HG03025 (cell line): ENCODE measurements at regions not wholly inside any gene's neighbourhood (a gene's known extent, or its start where the extent isn't known, plus 50 kb on each side); places are given as distances from the start of the nearest gene placed in this dataset.
"Not testable (repeated sequence)": the region's sequence is repeated elsewhere in the genome, so short reads cannot be mapped to it uniquely, and the experiment has no call there.

Experiments used
- ATAC-seq: cut with Tn5 transposase; IDR thresholded peaks from one replicate; pipeline ENCODE4 v1.9.1; 2021; ENCODE audit warnings: mild to moderate bottlenecking, moderate library complexity; ENCODE audit not compliant: unreplicated experiment, low FRiP score

- no peak for ATAC-seq
Measured at GRCh38 chr4:117889978-117890377, 144.3 kb upstream of the NDST3 start.

- no peak for ATAC-seq
Measured at GRCh38 chr4:117893207-117893606, 141.1 kb upstream of the NDST3 start.

- no peak for ATAC-seq
Measured at GRCh38 chr4:117898496-117898895, 135.8 kb upstream of the NDST3 start.

GRCh38 chr4:117900832-117901231 is 133.5 kb upstream of the NDST3 start:
- no peak for ATAC-seq

- no peak for ATAC-seq
Measured at GRCh38 chr4:117907646-117908045, 126.6 kb upstream of the NDST3 start.

GRCh38 chr4:117908306-117909207 is 125.7 kb upstream of the NDST3 start:
- ATAC-seq = no peak

GRCh38 chr4:117916728-117917127 is 117.6 kb upstream of the NDST3 start:
- no peak for ATAC-seq

GRCh38 chr4:117922311-117922710 is 112.0 kb upstream of the NDST3 start:
- ATAC-seq = not testable (repeated sequence)

GRCh38 chr4:117927823-117928222 is 106.5 kb upstream of the NDST3 start:
- not testable (repeated sequence) for ATAC-seq

- ATAC-seq = no peak
Measured at GRCh38 chr4:117941611-117942010, 92.7 kb upstream of the NDST3 start.

GRCh38 chr4:117949621-117950020 is 84.7 kb upstream of the NDST3 start:
- no peak for ATAC-seq

- no peak for ATAC-seq
Measured at GRCh38 chr4:117957571-117957970, 76.7 kb upstream of the NDST3 start.

GRCh38 chr4:117965622-117966021 is 68.7 kb upstream of the NDST3 start:
- no peak for ATAC-seq

GRCh38 chr4:117968606-117969005 is 65.7 kb upstream of the NDST3 start:
- no peak for ATAC-seq

GRCh38 chr4:117971403-117971802 is 62.9 kb upstream of the NDST3 start:
- no peak for ATAC-seq

GRCh38 chr4:117983541-117984365 is 50.5 kb upstream of the NDST3 start:
- no peak for ATAC-seq

- no peak for ATAC-seq
Measured at GRCh38 chr4:117984366-117984680, 50.0 kb upstream of the NDST3 start.
